ENCODE measurements at regions not wholly inside any gene's neighbourhood (a gene's known extent, or its start where the extent isn't known, plus 50 kb on each side); places are given as distances from the start of the nearest gene placed in this dataset.

- TF ChIP-seq EZH2 (IDR thresholded peaks at IDR 0.05; ENCODE audit: borderline replicate concordance, low read depth, low read length, poor library complexity, severe bottlenecking): no peak
- TF ChIP-seq CTCF (conservative IDR thresholded peaks at IDR 0.05; ENCODE audit: low read depth, low read length): no peak
Observed at GRCh38 chr1:219527994-219528393, 84.9 kb downstream of the ZC3H11B start.

DNA sequence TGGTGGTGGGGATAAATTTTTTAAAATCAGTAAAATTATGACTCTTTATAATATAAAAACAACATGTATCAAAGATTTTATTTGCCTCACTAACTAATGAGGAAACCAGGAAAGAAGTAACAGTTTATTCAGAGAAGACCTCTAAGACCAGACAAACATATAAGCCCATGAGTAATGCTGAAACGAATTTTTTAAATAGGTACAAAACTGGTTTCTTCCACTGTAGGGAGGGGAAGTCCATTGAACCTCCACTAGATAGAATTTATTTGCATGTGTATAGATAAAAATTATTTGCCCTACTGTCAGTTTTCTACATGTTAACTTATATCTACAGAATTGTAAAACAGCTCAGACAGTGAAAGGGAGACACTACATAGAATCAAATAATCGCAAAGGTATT, 86.8 kb downstream of the ZC3H11B start:
- no peak overlapping the region for H3K4me3 ChIP-seq (ENCODE audit: low read depth, low read length, poor library complexity, severe bottlenecking)
- H3K27ac ChIP-seq (ENCODE audit: low read depth, low read length, poor library complexity, severe bottlenecking): no peak overlapping the region
- intact Hi-C loops (cut with micrococcal nuclease; ENCODE audit: unreplicated experiment): no loop called here
- no TSS peak for BruUV-seq (replicated peaks)
- peaks cover 22% of the 10 kb centered on the region for H3K27me3 ChIP-seq (replicated peaks; ENCODE audit: insufficient read depth, low read depth, low read length, poor library complexity)
- no peaks in the 10 kb centered on the region for H3K4me1 ChIP-seq (ENCODE audit: insufficient read depth, low read length, poor library complexity, severe bottlenecking)
- TF ChIP-seq EZH2 (IDR thresholded peaks at IDR 0.05; ENCODE audit: borderline replicate concordance, low read depth, low read length, poor library complexity, severe bottlenecking) (no peak), CTCF (conservative IDR thresholded peaks at IDR 0.05; ENCODE audit: low read depth, low read length) (no peak)
- no peaks in the 10 kb centered on the region for H3K9me3 ChIP-seq (ENCODE audit: low read depth, low read length, poor library complexity, severe bottlenecking)
- ChIA-PET POLR2A (ENCODE audit: low non-redundant PET) (no interaction called here), CTCF (no interaction called here)
- no peaks in the 10 kb centered on the region for H3K36me3 ChIP-seq (ENCODE audit: insufficient read depth, low read length, poor library complexity, severe bottlenecking)
- no peak for DNase-seq (ENCODE audit: low spot score)

More at GRCh38 chr1:219527994-219528393, 84.9 kb downstream of the ZC3H11B start:
- H3K9me3 ChIP-seq (ENCODE audit: low read depth, low read length, poor library complexity, severe bottlenecking): no peaks in the 10 kb centered on the region
- no peaks in the 10 kb centered on the region for H3K36me3 ChIP-seq (ENCODE audit: insufficient read depth, low read length, poor library complexity, severe bottlenecking)
- no TSS peak for BruUV-seq (replicated peaks)
- no peak overlapping the region for H3K4me3 ChIP-seq (ENCODE audit: low read depth, low read length, poor library complexity, severe bottlenecking)
- DNase-seq (ENCODE audit: low spot score): no peak
- H3K4me1 ChIP-seq (ENCODE audit: insufficient read depth, low read length, poor library complexity, severe bottlenecking): no peaks in the 10 kb centered on the region
- intact Hi-C loops (cut with micrococcal nuclease; ENCODE audit: unreplicated experiment): no loop called here
- POLR2A ChIA-PET (ENCODE audit: low non-redundant PET): no interaction called here
- CTCF ChIA-PET: no interaction called here
- peaks cover 22% of the 10 kb centered on the region for H3K27me3 ChIP-seq (replicated peaks; ENCODE audit: insufficient read depth, low read depth, low read length, poor library complexity)
- H3K27ac ChIP-seq (ENCODE audit: low read depth, low read length, poor library complexity, severe bottlenecking): no peak overlapping the region

- ChIA-PET POLR2A (ENCODE audit: low non-redundant PET) (no interaction called here), CTCF (no interaction called here)
- DNase-seq (ENCODE audit: low spot score): no peak
- Histone ChIP-seq H3K36me3 (ENCODE audit: insufficient read depth, low read length, poor library complexity, severe bottlenecking) (no peaks in the 10 kb centered on the region), H3K9me3 (ENCODE audit: low read depth, low read length, poor library complexity, severe bottlenecking) (no peaks in the 10 kb centered on the region), H3K4me3 (ENCODE audit: low read depth, low read length, poor library complexity, severe bottlenecking) (no peak overlapping the region), H3K4me1 (ENCODE audit: insufficient read depth, low read length, poor library complexity, severe bottlenecking) (no peaks in the 10 kb centered on the region), H3K27me3 (replicated peaks; ENCODE audit: insufficient read depth, low read depth, low read length, poor library complexity) (peaks cover 22% of the 10 kb centered on the region), H3K27ac (ENCODE audit: low read depth, low read length, poor library complexity, severe bottlenecking) (no peak overlapping the region)
- no TSS peak for BruUV-seq (replicated peaks)
- intact Hi-C loops (cut with micrococcal nuclease; ENCODE audit: unreplicated experiment): no loop called here
- no peak for TF ChIP-seq CTCF (conservative IDR thresholded peaks at IDR 0.05; ENCODE audit: low read depth, low read length)
- no peak for TF ChIP-seq EZH2 (IDR thresholded peaks at IDR 0.05; ENCODE audit: borderline replicate concordance, low read depth, low read length, poor library complexity, severe bottlenecking)
Observed at GRCh38 chr1:219523411-219523810, 89.5 kb downstream of the ZC3H11B start.
